K562 (cell line): ENCODE measurements at regions not wholly inside any gene's neighbourhood (a gene's known extent, or its start where the extent isn't known, plus 50 kb on each side); places are given as distances from the start of the nearest gene placed in this dataset.

Experiments used
- FOXP1 ChIP-seq: sonication (generic); formaldehyde crosslinking; IDR thresholded peaks from 2 replicates; pipeline ENCODE4 v1.8.0; 2022; ENCODE audit warnings: mild to moderate bottlenecking, missing genetic modification reagents
- KDM1A ChIP-seq, 2 experiments: fragments of 450-650 bp; IDR thresholded peaks; 2 replicates each; pipeline ENCODE4 v1.6.1; 2016; ENCODE audit warnings: mild to moderate bottlenecking in 2 of 2
- MED1 ChIP-seq: sonication (generic); formaldehyde crosslinking; IDR thresholded peaks from 2 replicates; pipeline ENCODE4 v1.8.1; 2023; ENCODE audit warnings: missing genetic modification reagents, borderline replicate concordance
- RCOR1 ChIP-seq, 2 experiments: IDR thresholded peaks; 2 replicates each; pipeline ENCODE4 v1.6.1; 2012; ENCODE audit warnings: low read depth in 2 of 2, low read length in 2 of 2, borderline replicate concordance in 1 of 2, improper control_type of control experiment in 1 of 2
- TF ChIP-seq, protein P1 (sequence below): fragments of 450-650 bp; IDR thresholded peaks from 2 replicates; pipeline ENCODE4 v1.6.1; 2016; ENCODE audit warnings: low read depth
- TF ChIP-seq, protein P2 (sequence below): fragments of 250-450 bp; sonication (Bioruptor Pico); IDR thresholded peaks from 2 replicates; pipeline ENCODE4 v1.4.0; 2020
- TF ChIP-seq, protein P3 (sequence below): sonication (generic); formaldehyde crosslinking; IDR thresholded peaks from 2 replicates; pipeline ENCODE4 v1.8.1; 2023; ENCODE audit warnings: mild to moderate bottlenecking, missing genetic modification reagents, moderate library complexity
- TF ChIP-seq, protein P4 (sequence below): fragments of 450-650 bp; IDR thresholded peaks from 2 replicates; pipeline ENCODE4 v1.6.1; 2016
- TF ChIP-seq, protein P5 (sequence below): fragments of 250-450 bp; sonication (Bioruptor Pico); IDR thresholded peaks from 2 replicates; pipeline ENCODE4 v1.5.0; 2020; ENCODE audit warnings: mild to moderate bottlenecking

DNA sequence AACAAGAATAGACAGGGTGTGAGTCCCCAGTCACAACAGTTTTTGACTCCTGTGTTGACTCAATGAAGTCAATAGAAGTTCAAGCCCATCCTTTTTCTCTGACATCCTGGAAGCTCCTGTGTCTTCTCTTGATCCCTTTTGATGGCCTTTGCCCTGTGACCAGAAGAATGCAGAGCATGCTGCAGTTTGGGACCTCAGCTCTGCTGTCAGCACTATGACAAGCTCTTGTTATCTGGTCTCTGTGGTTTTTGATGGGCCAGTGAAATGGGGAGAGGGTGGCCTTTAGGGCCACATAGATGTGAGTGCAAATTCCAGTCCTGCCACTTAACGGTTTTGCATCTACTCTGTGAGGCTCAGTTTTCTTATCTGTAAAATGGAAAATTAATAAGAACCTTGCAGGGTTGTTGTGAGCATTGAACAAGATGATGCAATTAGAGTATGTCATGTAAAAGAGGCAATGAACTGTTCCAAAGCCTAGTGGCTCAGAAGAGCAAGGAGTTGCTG is 102.4 kb upstream of the IKZF1 start (continued):
- TF ChIP-seq, protein P1, sequence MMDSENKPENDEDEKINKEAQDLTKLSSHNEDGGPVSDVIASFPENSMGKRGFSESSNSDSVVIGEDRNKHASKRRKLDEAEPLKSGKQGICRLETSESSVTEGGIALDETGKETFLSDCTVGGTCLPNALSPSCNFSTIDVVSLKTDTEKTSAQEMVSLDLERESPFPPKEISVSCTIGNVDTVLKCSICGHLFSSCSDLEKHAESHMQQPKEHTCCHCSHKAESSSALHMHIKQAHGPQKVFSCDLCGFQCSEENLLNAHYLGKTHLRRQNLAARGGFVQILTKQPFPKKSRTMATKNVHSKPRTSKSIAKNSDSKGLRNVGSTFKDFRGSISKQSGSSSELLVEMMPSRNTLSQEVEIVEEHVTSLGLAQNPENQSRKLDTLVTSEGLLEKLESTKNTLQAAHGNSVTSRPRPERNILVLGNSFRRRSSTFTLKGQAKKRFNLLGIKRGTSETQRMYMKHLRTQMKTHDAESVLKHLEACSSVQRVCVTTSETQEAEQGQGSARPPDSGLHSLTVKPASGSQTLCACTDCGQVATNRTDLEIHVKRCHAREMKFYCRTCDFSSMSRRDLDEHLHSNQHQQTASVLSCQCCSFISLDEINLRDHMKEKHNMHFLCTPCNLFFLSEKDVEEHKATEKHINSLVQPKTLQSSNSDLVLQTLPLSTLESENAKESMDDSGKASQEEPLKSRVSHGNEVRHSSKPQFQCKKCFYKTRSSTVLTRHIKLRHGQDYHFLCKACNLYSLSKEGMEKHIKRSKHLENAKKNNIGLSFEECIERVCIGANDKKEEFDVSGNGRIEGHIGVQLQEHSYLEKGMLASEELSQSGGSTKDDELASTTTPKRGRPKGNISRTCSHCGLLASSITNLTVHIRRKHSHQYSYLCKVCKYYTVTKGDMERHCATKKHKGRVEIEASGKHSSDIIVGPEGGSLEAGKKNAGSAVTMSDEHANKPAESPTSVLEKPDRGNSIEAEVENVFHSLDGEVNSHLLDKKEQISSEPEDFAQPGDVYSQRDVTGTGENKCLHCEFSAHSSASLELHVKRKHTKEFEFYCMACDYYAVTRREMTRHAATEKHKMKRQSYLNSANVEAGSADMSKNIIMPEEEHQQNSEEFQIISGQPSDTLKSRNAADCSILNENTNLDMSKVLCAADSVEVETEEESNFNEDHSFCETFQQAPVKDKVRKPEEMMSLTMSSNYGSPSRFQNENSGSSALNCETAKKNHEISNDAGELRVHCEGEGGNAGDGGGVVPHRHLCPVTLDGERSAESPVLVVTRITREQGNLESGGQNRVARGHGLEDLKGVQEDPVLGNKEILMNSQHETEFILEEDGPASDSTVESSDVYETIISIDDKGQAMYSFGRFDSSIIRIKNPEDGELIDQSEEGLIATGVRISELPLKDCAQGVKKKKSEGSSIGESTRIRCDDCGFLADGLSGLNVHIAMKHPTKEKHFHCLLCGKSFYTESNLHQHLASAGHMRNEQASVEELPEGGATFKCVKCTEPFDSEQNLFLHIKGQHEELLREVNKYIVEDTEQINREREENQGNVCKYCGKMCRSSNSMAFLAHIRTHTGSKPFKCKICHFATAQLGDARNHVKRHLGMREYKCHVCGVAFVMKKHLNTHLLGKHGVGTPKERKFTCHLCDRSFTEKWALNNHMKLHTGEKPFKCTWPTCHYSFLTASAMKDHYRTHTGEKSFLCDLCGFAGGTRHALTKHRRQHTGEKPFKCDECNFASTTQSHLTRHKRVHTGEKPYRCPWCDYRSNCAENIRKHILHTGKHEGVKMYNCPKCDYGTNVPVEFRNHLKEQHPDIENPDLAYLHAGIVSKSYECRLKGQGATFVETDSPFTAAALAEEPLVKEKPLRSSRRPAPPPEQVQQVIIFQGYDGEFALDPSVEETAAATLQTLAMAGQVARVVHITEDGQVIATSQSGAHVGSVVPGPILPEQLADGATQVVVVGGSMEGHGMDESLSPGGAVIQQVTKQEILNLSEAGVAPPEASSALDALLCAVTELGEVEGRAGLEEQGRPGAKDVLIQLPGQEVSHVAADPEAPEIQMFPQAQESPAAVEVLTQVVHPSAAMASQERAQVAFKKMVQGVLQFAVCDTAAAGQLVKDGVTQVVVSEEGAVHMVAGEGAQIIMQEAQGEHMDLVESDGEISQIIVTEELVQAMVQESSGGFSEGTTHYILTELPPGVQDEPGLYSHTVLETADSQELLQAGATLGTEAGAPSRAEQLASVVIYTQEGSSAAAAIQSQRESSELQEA: no peak
- peak; percentile 46 to 64; a peak in 3 of 4 replicates for TF ChIP-seq KDM1A (IDR thresholded peaks at IDR 0.05)
- no peak for TF ChIP-seq MED1 (CRISPR knock-in tag)
- TF ChIP-seq RCOR1 (IDR thresholded peaks at IDR 0.05; ENCODE audit: borderline replicate concordance in 1 of 2, low read depth in 2 of 2, low read length in 2 of 2): peak in 1 of 2 experiments; percentile 67; a peak in 2 of 4 replicates
- TF ChIP-seq, protein P2, sequence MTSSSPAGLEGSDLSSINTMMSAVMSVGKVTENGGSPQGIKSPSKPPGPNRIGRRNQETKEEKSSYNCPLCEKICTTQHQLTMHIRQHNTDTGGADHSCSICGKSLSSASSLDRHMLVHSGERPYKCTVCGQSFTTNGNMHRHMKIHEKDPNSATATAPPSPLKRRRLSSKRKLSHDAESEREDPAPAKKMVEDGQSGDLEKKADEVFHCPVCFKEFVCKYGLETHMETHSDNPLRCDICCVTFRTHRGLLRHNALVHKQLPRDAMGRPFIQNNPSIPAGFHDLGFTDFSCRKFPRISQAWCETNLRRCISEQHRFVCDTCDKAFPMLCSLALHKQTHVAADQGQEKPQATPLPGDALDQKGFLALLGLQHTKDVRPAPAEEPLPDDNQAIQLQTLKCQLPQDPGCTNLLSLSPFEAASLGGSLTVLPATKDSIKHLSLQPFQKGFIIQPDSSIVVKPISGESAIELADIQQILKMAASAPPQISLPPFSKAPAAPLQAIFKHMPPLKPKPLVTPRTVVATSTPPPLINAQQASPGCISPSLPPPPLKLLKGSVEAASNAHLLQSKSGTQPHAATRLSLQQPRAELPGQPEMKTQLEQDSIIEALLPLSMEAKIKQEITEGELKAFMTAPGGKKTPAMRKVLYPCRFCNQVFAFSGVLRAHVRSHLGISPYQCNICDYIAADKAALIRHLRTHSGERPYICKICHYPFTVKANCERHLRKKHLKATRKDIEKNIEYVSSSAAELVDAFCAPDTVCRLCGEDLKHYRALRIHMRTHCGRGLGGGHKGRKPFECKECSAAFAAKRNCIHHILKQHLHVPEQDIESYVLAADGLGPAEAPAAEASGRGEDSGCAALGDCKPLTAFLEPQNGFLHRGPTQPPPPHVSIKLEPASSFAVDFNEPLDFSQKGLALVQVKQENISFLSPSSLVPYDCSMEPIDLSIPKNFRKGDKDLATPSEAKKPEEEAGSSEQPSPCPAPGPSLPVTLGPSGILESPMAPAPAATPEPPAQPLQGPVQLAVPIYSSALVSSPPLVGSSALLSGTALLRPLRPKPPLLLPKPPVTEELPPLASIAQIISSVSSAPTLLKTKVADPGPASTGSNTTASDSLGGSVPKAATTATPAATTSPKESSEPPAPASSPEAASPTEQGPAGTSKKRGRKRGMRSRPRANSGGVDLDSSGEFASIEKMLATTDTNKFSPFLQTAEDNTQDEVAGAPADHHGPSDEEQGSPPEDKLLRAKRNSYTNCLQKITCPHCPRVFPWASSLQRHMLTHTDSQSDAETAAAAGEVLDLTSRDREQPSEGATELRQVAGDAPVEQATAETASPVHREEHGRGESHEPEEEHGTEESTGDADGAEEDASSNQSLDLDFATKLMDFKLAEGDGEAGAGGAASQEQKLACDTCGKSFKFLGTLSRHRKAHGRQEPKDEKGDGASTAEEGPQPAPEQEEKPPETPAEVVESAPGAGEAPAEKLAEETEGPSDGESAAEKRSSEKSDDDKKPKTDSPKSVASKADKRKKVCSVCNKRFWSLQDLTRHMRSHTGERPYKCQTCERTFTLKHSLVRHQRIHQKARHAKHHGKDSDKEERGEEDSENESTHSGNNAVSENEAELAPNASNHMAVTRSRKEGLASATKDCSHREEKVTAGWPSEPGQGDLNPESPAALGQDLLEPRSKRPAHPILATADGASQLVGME (CRISPR knock-in tag): no peak
- no peak for TF ChIP-seq FOXP1 (CRISPR knock-in tag)
- TF ChIP-seq, protein P3, sequence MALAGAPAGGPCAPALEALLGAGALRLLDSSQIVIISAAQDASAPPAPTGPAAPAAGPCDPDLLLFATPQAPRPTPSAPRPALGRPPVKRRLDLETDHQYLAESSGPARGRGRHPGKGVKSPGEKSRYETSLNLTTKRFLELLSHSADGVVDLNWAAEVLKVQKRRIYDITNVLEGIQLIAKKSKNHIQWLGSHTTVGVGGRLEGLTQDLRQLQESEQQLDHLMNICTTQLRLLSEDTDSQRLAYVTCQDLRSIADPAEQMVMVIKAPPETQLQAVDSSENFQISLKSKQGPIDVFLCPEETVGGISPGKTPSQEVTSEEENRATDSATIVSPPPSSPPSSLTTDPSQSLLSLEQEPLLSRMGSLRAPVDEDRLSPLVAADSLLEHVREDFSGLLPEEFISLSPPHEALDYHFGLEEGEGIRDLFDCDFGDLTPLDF (CRISPR knock-in tag): no peak
- TF ChIP-seq, protein P4, sequence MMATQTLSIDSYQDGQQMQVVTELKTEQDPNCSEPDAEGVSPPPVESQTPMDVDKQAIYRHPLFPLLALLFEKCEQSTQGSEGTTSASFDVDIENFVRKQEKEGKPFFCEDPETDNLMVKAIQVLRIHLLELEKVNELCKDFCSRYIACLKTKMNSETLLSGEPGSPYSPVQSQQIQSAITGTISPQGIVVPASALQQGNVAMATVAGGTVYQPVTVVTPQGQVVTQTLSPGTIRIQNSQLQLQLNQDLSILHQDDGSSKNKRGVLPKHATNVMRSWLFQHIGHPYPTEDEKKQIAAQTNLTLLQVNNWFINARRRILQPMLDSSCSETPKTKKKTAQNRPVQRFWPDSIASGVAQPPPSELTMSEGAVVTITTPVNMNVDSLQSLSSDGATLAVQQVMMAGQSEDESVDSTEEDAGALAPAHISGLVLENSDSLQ: peak; percentile 39; the same call in 1 of the 2 replicates
- TF ChIP-seq, protein P5, sequence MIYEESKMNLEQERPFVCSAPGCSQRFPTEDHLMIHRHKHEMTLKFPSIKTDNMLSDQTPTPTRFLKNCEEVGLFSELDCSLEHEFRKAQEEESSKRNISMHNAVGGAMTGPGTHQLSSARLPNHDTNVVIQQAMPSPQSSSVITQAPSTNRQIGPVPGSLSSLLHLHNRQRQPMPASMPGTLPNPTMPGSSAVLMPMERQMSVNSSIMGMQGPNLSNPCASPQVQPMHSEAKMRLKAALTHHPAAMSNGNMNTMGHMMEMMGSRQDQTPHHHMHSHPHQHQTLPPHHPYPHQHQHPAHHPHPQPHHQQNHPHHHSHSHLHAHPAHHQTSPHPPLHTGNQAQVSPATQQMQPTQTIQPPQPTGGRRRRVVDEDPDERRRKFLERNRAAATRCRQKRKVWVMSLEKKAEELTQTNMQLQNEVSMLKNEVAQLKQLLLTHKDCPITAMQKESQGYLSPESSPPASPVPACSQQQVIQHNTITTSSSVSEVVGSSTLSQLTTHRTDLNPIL (CRISPR knock-in tag): no peak
